Loucy (cell line): ENCODE measurements at regions not wholly inside any gene's neighbourhood (a gene's known extent, or its start where the extent isn't known, plus 50 kb on each side); places are given as distances from the start of the nearest gene placed in this dataset.

ENCODE experiments used
- EZH2phosphoT487 ChIP-seq: fragments of 200-600 bp; IDR thresholded peaks from 2 replicates; pipeline ENCODE4 v1.6.1; 2018; ENCODE audit warnings: antibody characterized with exemption, mild to moderate bottlenecking, moderate library complexity, borderline replicate concordance
- TF ChIP-seq, protein P1 (sequence below): fragments of 200-600 bp; sonication (generic); conservative IDR thresholded peaks from 2 replicates; pipeline ENCODE4 v1.5.1; 2014; ENCODE audit warnings: mild to moderate bottlenecking, antibody characterized with exemption, low read length

DNA sequence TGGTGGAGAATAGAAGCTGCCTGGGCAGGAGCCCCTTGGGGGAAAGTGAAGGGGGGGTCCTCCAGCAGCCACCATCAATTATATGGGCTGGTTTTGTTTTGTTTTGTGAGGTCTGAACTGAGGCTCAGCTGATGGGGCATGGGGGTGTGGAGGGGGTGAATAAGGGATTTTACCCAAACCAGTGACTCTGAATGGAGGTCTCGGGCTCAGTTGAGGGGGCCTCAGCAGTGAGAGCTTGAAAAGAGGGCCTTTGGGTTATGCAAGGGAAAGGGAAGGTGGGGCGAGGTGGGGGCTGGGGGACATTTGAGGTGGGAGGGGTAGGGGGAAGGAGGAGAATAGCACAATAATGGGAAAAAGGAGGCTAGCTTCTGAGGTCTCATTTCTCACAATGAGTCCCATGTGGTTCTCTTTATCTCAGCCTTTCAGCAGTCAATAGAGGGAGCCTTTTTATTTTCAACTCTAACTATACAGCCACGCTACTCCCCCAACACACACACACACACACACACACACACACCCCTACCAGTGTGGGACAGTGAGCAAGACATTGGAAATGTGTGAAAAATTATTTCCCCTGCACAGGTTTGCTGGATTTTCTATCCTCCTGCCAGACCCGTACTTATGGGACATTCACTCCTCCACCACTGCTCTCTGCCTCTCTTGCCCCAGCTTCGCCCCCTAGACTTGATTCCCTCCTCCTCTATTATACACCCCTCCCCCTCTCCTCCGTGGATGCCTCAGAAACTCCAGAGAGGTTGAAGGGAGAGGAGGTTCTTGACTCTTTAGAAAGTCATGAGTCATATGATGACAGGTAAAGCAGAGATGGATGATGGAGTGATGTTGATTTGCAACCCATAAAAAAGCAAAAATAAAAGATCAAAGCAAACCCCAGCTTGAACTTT is 96.0 kb downstream of the GTPBP8 start:
- TF ChIP-seq, protein P1, sequence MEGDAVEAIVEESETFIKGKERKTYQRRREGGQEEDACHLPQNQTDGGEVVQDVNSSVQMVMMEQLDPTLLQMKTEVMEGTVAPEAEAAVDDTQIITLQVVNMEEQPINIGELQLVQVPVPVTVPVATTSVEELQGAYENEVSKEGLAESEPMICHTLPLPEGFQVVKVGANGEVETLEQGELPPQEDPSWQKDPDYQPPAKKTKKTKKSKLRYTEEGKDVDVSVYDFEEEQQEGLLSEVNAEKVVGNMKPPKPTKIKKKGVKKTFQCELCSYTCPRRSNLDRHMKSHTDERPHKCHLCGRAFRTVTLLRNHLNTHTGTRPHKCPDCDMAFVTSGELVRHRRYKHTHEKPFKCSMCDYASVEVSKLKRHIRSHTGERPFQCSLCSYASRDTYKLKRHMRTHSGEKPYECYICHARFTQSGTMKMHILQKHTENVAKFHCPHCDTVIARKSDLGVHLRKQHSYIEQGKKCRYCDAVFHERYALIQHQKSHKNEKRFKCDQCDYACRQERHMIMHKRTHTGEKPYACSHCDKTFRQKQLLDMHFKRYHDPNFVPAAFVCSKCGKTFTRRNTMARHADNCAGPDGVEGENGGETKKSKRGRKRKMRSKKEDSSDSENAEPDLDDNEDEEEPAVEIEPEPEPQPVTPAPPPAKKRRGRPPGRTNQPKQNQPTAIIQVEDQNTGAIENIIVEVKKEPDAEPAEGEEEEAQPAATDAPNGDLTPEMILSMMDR: no peak
- no peak for TF ChIP-seq EZH2phosphoT487
